DOHH2 (cell line): ENCODE measurements at regions not wholly inside any gene's neighbourhood (a gene's known extent, or its start where the extent isn't known, plus 50 kb on each side); places are given as distances from the start of the nearest gene placed in this dataset.

Experiments
- H3F3A ChIP-seq: fragments of 200-600 bp; sonication (generic), shearing (Covaris generic); 2 replicates; pipeline ENCODE4 v1.6.0; 2016; ENCODE audit warnings: antibody characterized with exemption, mild to moderate bottlenecking; ENCODE audit not compliant: control insufficient read depth, insufficient read depth
- H3K27ac ChIP-seq: fragments of 200-600 bp; sonication (generic); 2 replicates; pipeline ENCODE4 v1.5.1; 2014; ENCODE audit warnings: low read depth, mild to moderate bottlenecking, low read length, moderate library complexity
- H3K27me3 ChIP-seq: fragments of 200-600 bp; sonication (generic); 2 replicates; pipeline ENCODE4 v1.6.1; 2014; ENCODE audit warnings: mild to moderate bottlenecking, low read length, mixed read lengths; ENCODE audit not compliant: control insufficient read depth
- H3K36me3 ChIP-seq: fragments of 200-600 bp; sonication (generic); 2 replicates; pipeline ENCODE4 v1.6.1; 2014; ENCODE audit warnings: mild to moderate bottlenecking, low read length, moderate library complexity, mixed read lengths; ENCODE audit not compliant: control insufficient read depth
- H3K4me1 ChIP-seq: fragments of 200-600 bp; sonication (generic); 2 replicates; pipeline ENCODE4 v1.6.1; 2014; ENCODE audit warnings: mild to moderate bottlenecking, low read length, mixed read lengths; ENCODE audit not compliant: control insufficient read depth
- H3K4me2 ChIP-seq: fragments of 200-600 bp; sonication (generic); 2 replicates; pipeline ENCODE4 v1.6.0; 2014; ENCODE audit warnings: mild to moderate bottlenecking, low read length, moderate library complexity
- H3K4me3 ChIP-seq: fragments of 200-600 bp; sonication (generic); 2 replicates; pipeline ENCODE4 v1.5.1; 2014; ENCODE audit warnings: mild to moderate bottlenecking, low read length, mixed read lengths
- H3K79me2 ChIP-seq: fragments of 200-600 bp; sonication (generic); 2 replicates; pipeline ENCODE4 v1.6.1; 2014; ENCODE audit warnings: mild to moderate bottlenecking, low read length, mixed read lengths; ENCODE audit not compliant: control insufficient read depth
- H3K9me2 ChIP-seq: fragments of 200-600 bp; sonication (generic); replicated peaks from 2 replicates; pipeline ENCODE4 v1.6.1; 2014; ENCODE audit warnings: mild to moderate bottlenecking, low read length, mixed read lengths; ENCODE audit not compliant: control insufficient read depth
- H3K9me3 ChIP-seq: fragments of 200-600 bp; sonication (generic); 2 replicates; pipeline ENCODE4 v1.6.1; 2014; ENCODE audit warnings: antibody characterized with exemption, low read length, mixed read lengths; ENCODE audit not compliant: control insufficient read depth, insufficient read depth
- H4K20me1 ChIP-seq: fragments of 200-600 bp; sonication (generic); 2 replicates; pipeline ENCODE4 v1.6.0; 2014; ENCODE audit warnings: low read depth, mild to moderate bottlenecking, antibody characterized with exemption, low read length, moderate library complexity; ENCODE audit not compliant: control insufficient read depth, insufficient read depth
- EZH2phosphoT487 ChIP-seq: fragments of 200-600 bp; sonication (generic); IDR thresholded peaks from 2 replicates; pipeline ENCODE4 v1.6.1; 2017; ENCODE audit warnings: borderline replicate concordance, mild to moderate bottlenecking, antibody characterized with exemption, low read length, moderate library complexity, mixed read lengths
- TF ChIP-seq, protein P1 (sequence below): fragments of 200-600 bp; sonication (generic); IDR thresholded peaks from one replicate; pipeline ENCODE4 v1.5.1; 2014; ENCODE audit warnings: antibody characterized with exemption, mild to moderate bottlenecking, low read depth, low read length; ENCODE audit not compliant: poor library complexity, severe bottlenecking

DNA sequence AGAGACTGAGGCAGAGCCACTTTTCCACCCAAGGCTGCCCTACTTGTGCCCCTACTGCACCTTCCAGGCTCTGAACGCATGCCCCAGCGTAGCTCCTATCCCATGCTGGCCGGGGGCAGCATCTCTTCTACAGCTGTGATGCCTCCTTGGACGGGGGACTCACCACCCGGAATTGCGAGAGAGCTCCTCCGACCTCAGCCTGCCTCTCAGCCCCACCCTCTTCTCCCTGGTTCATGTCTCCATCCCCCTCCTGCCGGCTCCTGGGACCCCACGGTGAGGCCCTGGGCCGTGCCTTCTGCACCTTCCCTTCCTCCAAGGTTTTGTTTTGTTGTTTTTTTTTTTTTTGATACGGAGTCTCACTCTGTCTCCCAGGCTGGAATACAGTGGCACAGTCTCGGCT, 112.4 kb downstream of the MICALL2 start:
- Histone ChIP-seq H3K27ac (no peak overlapping the region), H3K9me2 (no peaks in the 10 kb centered on the region), H3K4me2 (no peak overlapping the region), H3K4me3 (no peak overlapping the region), H3F3A (peaks cover 2% of the 10 kb centered on the region; the same call in 1 of the 2 replicates), H3K4me1 (no peaks in the 10 kb centered on the region), H3K27me3 (no peaks in the 10 kb centered on the region), H4K20me1 (no peaks in the 10 kb centered on the region), H3K9me3 (no peaks in the 10 kb centered on the region), H3K79me2 (no peaks in the 10 kb centered on the region), H3K36me3 (no peaks in the 10 kb centered on the region)
- no peak for TF ChIP-seq EZH2phosphoT487
- TF ChIP-seq, protein P1, sequence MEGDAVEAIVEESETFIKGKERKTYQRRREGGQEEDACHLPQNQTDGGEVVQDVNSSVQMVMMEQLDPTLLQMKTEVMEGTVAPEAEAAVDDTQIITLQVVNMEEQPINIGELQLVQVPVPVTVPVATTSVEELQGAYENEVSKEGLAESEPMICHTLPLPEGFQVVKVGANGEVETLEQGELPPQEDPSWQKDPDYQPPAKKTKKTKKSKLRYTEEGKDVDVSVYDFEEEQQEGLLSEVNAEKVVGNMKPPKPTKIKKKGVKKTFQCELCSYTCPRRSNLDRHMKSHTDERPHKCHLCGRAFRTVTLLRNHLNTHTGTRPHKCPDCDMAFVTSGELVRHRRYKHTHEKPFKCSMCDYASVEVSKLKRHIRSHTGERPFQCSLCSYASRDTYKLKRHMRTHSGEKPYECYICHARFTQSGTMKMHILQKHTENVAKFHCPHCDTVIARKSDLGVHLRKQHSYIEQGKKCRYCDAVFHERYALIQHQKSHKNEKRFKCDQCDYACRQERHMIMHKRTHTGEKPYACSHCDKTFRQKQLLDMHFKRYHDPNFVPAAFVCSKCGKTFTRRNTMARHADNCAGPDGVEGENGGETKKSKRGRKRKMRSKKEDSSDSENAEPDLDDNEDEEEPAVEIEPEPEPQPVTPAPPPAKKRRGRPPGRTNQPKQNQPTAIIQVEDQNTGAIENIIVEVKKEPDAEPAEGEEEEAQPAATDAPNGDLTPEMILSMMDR, result no peak

DNA sequence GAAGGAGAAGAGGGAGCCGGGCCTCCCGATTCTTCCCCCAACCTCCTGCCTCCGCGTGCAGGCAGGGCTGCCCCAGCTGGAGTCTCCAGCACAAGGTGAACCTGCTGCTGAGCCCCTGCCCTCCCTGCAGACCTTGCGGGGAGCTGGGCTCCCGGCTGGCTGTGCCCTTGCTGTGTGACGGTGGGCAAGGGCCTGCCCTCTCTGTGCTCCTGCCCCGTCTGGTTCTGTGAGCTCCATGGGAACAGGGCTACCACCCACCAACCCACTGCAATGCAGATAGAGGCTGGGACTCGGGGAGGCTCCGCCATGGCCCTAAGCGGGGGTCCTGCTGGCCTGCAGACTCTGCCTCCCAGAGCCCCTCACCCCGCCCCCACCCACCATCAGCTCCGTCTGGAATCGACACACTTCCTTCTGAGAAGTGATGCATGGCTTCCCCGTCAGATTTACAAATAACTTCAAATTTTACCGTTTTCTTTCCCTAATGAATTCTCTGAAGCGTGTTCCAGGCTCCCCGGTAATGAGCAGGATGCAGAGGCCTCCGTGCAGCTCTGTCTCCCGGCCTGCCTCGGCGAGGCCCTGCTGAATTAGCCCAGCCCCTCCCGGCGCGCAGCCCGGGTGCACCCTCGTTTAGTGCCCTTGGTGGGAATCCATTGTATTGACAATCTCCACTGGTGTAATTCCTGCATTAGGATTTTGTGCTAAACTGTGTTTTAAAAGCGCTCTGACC, 111.0 kb downstream of the MICALL2 start:
- H3F3A ChIP-seq, result peaks cover 2% of the 10 kb centered on the region; the same call in 1 of the 2 replicates
- H4K20me1 ChIP-seq, result no peaks in the 10 kb centered on the region
- TF ChIP-seq, protein P1, result no peak
- TF ChIP-seq EZH2phosphoT487, result no peak
- H3K27ac ChIP-seq, result no peak overlapping the region
- no peaks in the 10 kb centered on the region for H3K27me3 ChIP-seq
- no peaks in the 10 kb centered on the region for H3K4me1 ChIP-seq
- no peaks in the 10 kb centered on the region for H3K9me3 ChIP-seq
- no peaks in the 10 kb centered on the region for H3K79me2 ChIP-seq
- H3K9me2 ChIP-seq, result no peaks in the 10 kb centered on the region
- H3K4me2 ChIP-seq, result no peak overlapping the region
- no peaks in the 10 kb centered on the region for H3K36me3 ChIP-seq
- H3K4me3 ChIP-seq, result no peak overlapping the region

DNA sequence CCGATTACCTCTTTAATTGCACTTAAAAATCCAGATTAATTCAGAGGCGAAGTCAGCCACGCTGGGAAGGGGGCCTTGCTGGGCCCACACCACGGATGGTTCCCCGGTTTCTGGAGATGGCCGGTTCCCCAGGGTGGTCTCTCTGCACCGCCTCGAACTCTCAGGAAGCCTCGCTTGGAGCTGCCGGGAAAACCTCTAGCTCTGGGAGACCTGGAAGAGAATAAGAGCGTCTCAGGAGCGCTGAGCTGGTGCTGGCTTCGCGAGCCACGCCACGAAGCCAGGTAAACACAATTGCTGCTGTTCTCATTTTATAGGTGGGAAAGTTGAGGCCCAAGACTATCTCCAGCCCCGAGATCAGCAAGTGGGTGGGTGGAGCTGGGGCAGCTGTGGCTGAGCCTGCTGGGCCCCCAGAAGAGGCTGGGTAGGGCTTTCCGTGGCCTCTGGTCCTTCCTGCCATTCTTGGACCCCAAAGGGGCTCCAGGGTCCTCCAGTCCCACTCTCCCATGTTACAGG, 110.4 kb downstream of the MICALL2 start:
- Histone ChIP-seq H4K20me1 (no peaks in the 10 kb centered on the region), H3K9me3 (no peaks in the 10 kb centered on the region), H3K4me1 (no peaks in the 10 kb centered on the region), H3F3A (peaks cover 2% of the 10 kb centered on the region; the same call in 1 of the 2 replicates), H3K79me2 (no peaks in the 10 kb centered on the region), H3K4me2 (no peak overlapping the region), H3K27ac (no peak overlapping the region), H3K9me2 (no peaks in the 10 kb centered on the region), H3K36me3 (no peaks in the 10 kb centered on the region), H3K27me3 (no peaks in the 10 kb centered on the region), H3K4me3 (no peak overlapping the region)
- no peak for TF ChIP-seq EZH2phosphoT487
- TF ChIP-seq, protein P1, result no peak
